OCI-LY3 (cell line): ENCODE measurements at regions not wholly inside any gene's neighbourhood (a gene's known extent, or its start where the extent isn't known, plus 50 kb on each side); places are given as distances from the start of the nearest gene placed in this dataset.

Experiments used
- H2AFZ ChIP-seq: fragments of 200-600, 300-600 bp; shearing (Covaris generic); 2 replicates; pipeline ENCODE4 v1.6.0; 2014; ENCODE audit warnings: antibody characterized with exemption, low read depth, low read length
- H3K27ac ChIP-seq: fragments of 200-600, 300-600 bp; sonication (generic); 2 replicates; pipeline ENCODE4 v1.5.1; 2014; ENCODE audit warnings: mild to moderate bottlenecking, low read length, moderate library complexity, mixed read lengths
- H3K27me3 ChIP-seq: fragments of 200-600, 300-600 bp; sonication (generic); 2 replicates; pipeline ENCODE4 v1.6.1; 2014; ENCODE audit warnings: low read depth, low read length, mixed read lengths
- H3K36me3 ChIP-seq: fragments of 200-600, 300-600 bp; sonication (generic); replicated peaks from 2 replicates; pipeline ENCODE3; 2014; ENCODE audit warnings: low read depth, low read length, mixed read lengths
- H3K4me1 ChIP-seq: fragments of 300-600, 200-600 bp; sonication (generic); 2 replicates; pipeline ENCODE4 v1.6.1; 2014; ENCODE audit warnings: low read length, mixed read lengths
- H3K4me2 ChIP-seq: fragments of 200-600, 300-600 bp; sonication (generic); 2 replicates; pipeline ENCODE4 v1.6.1; 2014; ENCODE audit warnings: low read length, mixed read lengths
- H3K4me3 ChIP-seq: fragments of 300-600, 200-600 bp; sonication (generic); 2 replicates; pipeline ENCODE4 v1.5.1; 2014; ENCODE audit warnings: antibody characterized with exemption, mild to moderate bottlenecking, low read length, moderate library complexity
- H3K79me2 ChIP-seq: fragments of 300-600, 200-600 bp; shearing (Covaris generic); 2 replicates; pipeline ENCODE4 v1.6.1; 2014; ENCODE audit warnings: mild to moderate bottlenecking, low read length, mixed read lengths
- H3K9ac ChIP-seq: fragments of 300-600, 200-600 bp; shearing (Covaris generic); 2 replicates; pipeline ENCODE4 v1.6.0; 2014; ENCODE audit warnings: mild to moderate bottlenecking, low read length, moderate library complexity
- H3K9me3 ChIP-seq: fragments of 200-600, 300-600 bp; shearing (Covaris generic); 2 replicates; pipeline ENCODE4 v1.6.1; 2014; ENCODE audit warnings: low read length, mixed read lengths; ENCODE audit not compliant: insufficient read depth
- H4K20me1 ChIP-seq: fragments of 200-600, 300-600 bp; sonication (generic); 2 replicates; pipeline ENCODE4 v1.6.1; 2016; ENCODE audit warnings: low read length, mixed read lengths; ENCODE audit not compliant: insufficient read depth
- CTCF ChIP-seq: fragments of 200-600, 300-600 bp; sonication (generic); IDR thresholded peaks from 2 replicates; pipeline ENCODE4 v1.5.1; 2014; ENCODE audit warnings: antibody characterized with exemption, low read length, low read depth
- EZH2phosphoT487 ChIP-seq: fragments of 200-600 bp; shearing (Covaris generic); IDR thresholded peaks from 2 replicates; pipeline ENCODE4 v1.6.1; 2018; ENCODE audit warnings: antibody characterized with exemption, mixed run types, low read depth

GRCh38 chr9:2963307-2963706 lies 119.4 kb upstream of the PUM3 start:
- no peak overlapping the region for H3K27ac ChIP-seq
- H2AFZ ChIP-seq = no peak overlapping the region
- TF ChIP-seq EZH2phosphoT487 = no peak
- TF ChIP-seq CTCF = no peak
- H3K4me3 ChIP-seq = peak overlapping the region; percentile 19; the same call in 1 of the 2 replicates
- peaks cover 17% of the 10 kb centered on the region for H3K4me1 ChIP-seq
- H3K79me2 ChIP-seq = no peaks in the 10 kb centered on the region
- peak overlapping the region; percentile 45 for H3K4me2 ChIP-seq
- no peaks in the 10 kb centered on the region for H3K9me3 ChIP-seq
- no peak overlapping the region for H3K9ac ChIP-seq
- H3K36me3 ChIP-seq = no peaks in the 10 kb centered on the region
- H3K27me3 ChIP-seq = peaks cover 17% of the 10 kb centered on the region
- H4K20me1 ChIP-seq = no peaks in the 10 kb centered on the region

GRCh38 chr9:2962471-2963172 lies 118.7 kb upstream of the PUM3 start:
- no peak overlapping the region for H3K27ac ChIP-seq
- H3K4me1 ChIP-seq = peaks cover 17% of the 10 kb centered on the region
- peak overlapping the region; percentile 45 for H3K4me2 ChIP-seq
- no peaks in the 10 kb centered on the region for H4K20me1 ChIP-seq
- no peaks in the 10 kb centered on the region for H3K36me3 ChIP-seq
- peak overlapping the region; percentile 19 for H3K4me3 ChIP-seq
- TF ChIP-seq CTCF = no peak
- no peak for TF ChIP-seq EZH2phosphoT487
- H2AFZ ChIP-seq = no peak overlapping the region
- peaks cover 24% of the 10 kb centered on the region for H3K27me3 ChIP-seq
- no peak overlapping the region for H3K9ac ChIP-seq
- no peaks in the 10 kb centered on the region for H3K9me3 ChIP-seq
- no peaks in the 10 kb centered on the region for H3K79me2 ChIP-seq

DNA sequence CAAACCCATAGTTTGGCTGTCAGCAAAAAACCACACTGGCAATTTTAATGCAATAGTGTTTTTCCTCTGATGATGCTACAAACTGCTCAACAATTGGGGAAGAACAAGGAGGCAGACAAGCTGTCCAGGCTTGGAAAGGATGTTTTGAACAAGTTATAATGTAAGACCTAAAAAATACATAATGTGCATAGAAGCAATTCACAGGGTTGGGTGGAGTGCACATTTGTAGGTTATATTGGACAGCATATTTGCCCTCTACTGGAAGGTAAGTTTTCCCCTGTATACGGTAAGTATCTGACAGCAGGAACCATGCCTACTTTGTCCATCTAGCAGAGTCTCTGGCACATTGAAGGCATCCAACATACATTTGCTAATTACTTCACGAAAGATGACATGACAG lies 114.3 kb upstream of the PUM3 start:
- H3K27ac ChIP-seq = no peak overlapping the region
- no peak overlapping the region for H3K4me2 ChIP-seq
- no peaks in the 10 kb centered on the region for H4K20me1 ChIP-seq
- H3K36me3 ChIP-seq = no peaks in the 10 kb centered on the region
- no peaks in the 10 kb centered on the region for H3K9me3 ChIP-seq
- peaks cover 10% of the 10 kb centered on the region for H3K4me1 ChIP-seq
- TF ChIP-seq CTCF = no peak
- TF ChIP-seq EZH2phosphoT487 = no peak
- no peak overlapping the region for H2AFZ ChIP-seq
- no peaks in the 10 kb centered on the region for H3K79me2 ChIP-seq
- H3K9ac ChIP-seq = no peak overlapping the region
- no peak overlapping the region for H3K4me3 ChIP-seq
- peaks cover 25% of the 10 kb centered on the region for H3K27me3 ChIP-seq

DNA sequence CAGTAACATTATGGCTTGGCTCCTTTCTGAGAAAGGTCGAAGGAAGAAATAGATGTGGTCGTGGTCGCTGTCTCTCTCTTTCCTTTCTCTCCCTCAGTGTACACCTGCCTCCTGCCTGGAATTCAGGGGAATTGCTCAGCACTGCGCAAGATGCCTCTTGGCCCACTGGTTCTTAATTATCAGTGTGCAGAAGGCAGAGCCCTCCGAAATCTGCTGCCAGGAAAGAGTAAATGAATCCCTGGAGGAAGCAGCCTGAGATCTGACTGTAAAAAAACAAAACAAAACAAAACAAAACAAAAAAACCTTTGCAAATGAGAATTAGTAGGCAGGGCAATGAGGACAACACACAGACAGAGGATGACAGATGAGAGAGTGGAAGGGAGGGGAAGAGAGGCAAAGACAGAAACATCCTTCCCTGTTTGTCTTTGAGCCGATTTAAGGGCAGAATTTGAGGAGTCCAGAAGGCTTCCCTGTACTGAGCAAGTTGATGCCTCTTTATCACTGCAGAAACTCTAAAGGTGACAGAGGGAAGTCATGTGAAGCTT lies 113.8 kb upstream of the PUM3 start:
- Histone ChIP-seq H3K27ac (no peak overlapping the region), H2AFZ (no peak overlapping the region), H3K79me2 (no peaks in the 10 kb centered on the region), H3K27me3 (peaks cover 25% of the 10 kb centered on the region), H4K20me1 (no peaks in the 10 kb centered on the region), H3K4me3 (no peak overlapping the region), H3K36me3 (no peaks in the 10 kb centered on the region), H3K4me2 (no peak overlapping the region), H3K9me3 (no peaks in the 10 kb centered on the region), H3K4me1 (peaks cover 5% of the 10 kb centered on the region), H3K9ac (no peak overlapping the region)
- TF ChIP-seq CTCF = no peak
- TF ChIP-seq EZH2phosphoT487 = no peak
